A549 (cell line): ENCODE measurements at regions not wholly inside any gene's neighbourhood (a gene's known extent, or its start where the extent isn't known, plus 50 kb on each side); places are given as distances from the start of the nearest gene placed in this dataset.

Experiments
- ATAC-seq, 2 experiments: fragments of 200-7000 bp in 1 of 2; fragments of >200 bp in 1 of 2; cut with Nextera tagmentation in 1 of 2; cut with Tn5 transposase in 1 of 2; 3 replicates each; pipeline versions ENCODE4 v1.8.0 to v1.9.1; 2018 to 2020; ENCODE audit warnings: mild to moderate bottlenecking in 1 of 2, moderate library complexity in 1 of 2
- CTCF ChIA-PET: fragments of 300-600 bp; sonication (Branson Sonifier 250); formaldehyde crosslinking; extraction: SDS; loops from one replicate; lab custom pipeline; 2021; ENCODE audit warnings: antibody characterized with exemption, inconsistent platforms; lab: Yijun Ruan, JAX
- POLR2A ChIA-PET: fragments of 350-600 bp; formaldehyde crosslinking; extraction: SDS; loops from one replicate; lab custom pipeline; 2021; ENCODE audit warnings: antibody characterized with exemption, inconsistent platforms; lab: Yijun Ruan, JAX
- DNase-seq, 2 experiments: peaks; one replicate each; pipeline versions ENCODE4 v3.0.0 to v3.0.0-alpha.2; 2011 to 2016; ENCODE audit warnings: low read depth in 1 of 2, low spot score in 1 of 2
- FAIRE-seq: peaks from 2 replicates; lab custom pipeline; 2011; peaks lifted over from hg19 to GRCh38; lab: Jason Lieb, UNC
- H3K27ac ChIP-seq, 2 experiments: fragments of >200 bp; sonication (Bioruptor Twin); formaldehyde crosslinking; 3 replicates each; pipeline ENCODE4 v1.5.1; 2016 to 2017
- H3K4me1 ChIP-seq: fragments of >200 bp; sonication (Bioruptor Twin); formaldehyde crosslinking; 3 replicates; pipeline ENCODE4 v1.6.1; 2016
- H3K4me2 ChIP-seq: fragments of >200 bp; sonication (Bioruptor Twin); formaldehyde crosslinking; 3 replicates; pipeline ENCODE4 v1.6.1; 2016
- H3K4me3 ChIP-seq: fragments of >200 bp; sonication (Bioruptor Twin); formaldehyde crosslinking; 3 replicates; pipeline ENCODE4 v1.5.1; 2016
- H3K9me3 ChIP-seq: fragments of >200 bp; sonication (Bioruptor Twin); formaldehyde crosslinking; 3 replicates; pipeline ENCODE4 v1.6.1; 2016
- BHLHE40 ChIP-seq: IDR thresholded peaks from 2 replicates; pipeline ENCODE4 v1.6.1; 2012; ENCODE audit warnings: low read depth, low read length, inconsistent platforms
- CBX8 ChIP-seq: fragments of 200-600 bp; sonication (generic); IDR thresholded peaks from 2 replicates; pipeline ENCODE4 v1.6.1; 2016
- CEBPB ChIP-seq, 2 experiments: fragments of >200 bp in 1 of 2; sonication (Bioruptor Twin) in 1 of 2; formaldehyde crosslinking in 1 of 2; IDR thresholded peaks; 2 replicates each; pipeline ENCODE4 v1.6.1; 2012 to 2016
- CHD2 ChIP-seq: fragments of 150-350 bp; IDR thresholded peaks from 2 replicates; pipeline ENCODE4 v1.6.1; 2014; ENCODE audit warnings: low read length; ENCODE audit not compliant: partially characterized antibody
- CTCF ChIP-seq: fragments of >200 bp; sonication (Bioruptor Twin); formaldehyde crosslinking; IDR thresholded peaks from 3 replicates; pipeline ENCODE4 v1.5.1; 2016
- EHMT2 ChIP-seq: fragments of 200-600 bp; sonication (generic); IDR thresholded peaks from 2 replicates; pipeline ENCODE4 v1.6.1; 2016; ENCODE audit warnings: antibody characterized with exemption, low read depth, mild to moderate bottlenecking, moderate library complexity
- EP300 ChIP-seq, 2 experiments: fragments of >200 bp; sonication (Bioruptor Twin); formaldehyde crosslinking; IDR thresholded peaks; 2 replicates in 1 of 2; 3 replicates in 1 of 2; pipeline ENCODE4 v1.6.1; 2016 to 2017
- HDAC2 ChIP-seq: fragments of 200-600 bp; sonication (generic); IDR thresholded peaks from 2 replicates; pipeline ENCODE4 v1.6.1; 2016
- JUN ChIP-seq, 2 experiments: fragments of >200 bp; sonication (Bioruptor Twin); formaldehyde crosslinking; IDR thresholded peaks; 2 replicates in 1 of 2; 3 replicates in 1 of 2; pipeline ENCODE4 v1.6.1; 2016 to 2017
- JUNB ChIP-seq: fragments of >200 bp; sonication (Bioruptor Twin); formaldehyde crosslinking; IDR thresholded peaks from 2 replicates; pipeline ENCODE4 v1.6.1; 2016
- KDM1A ChIP-seq: fragments of 200-600 bp; sonication (generic); IDR thresholded peaks from 2 replicates; pipeline ENCODE4 v1.6.1; 2016; ENCODE audit warnings: low read depth, mild to moderate bottlenecking
- MAFK ChIP-seq: fragments of 450-650 bp; IDR thresholded peaks from 2 replicates; pipeline ENCODE4 v1.6.1; 2014; ENCODE audit not compliant: partially characterized antibody
- NFE2L2 ChIP-seq: fragments of 150-350 bp; conservative IDR thresholded peaks from 2 replicates; pipeline ENCODE4 v1.6.1; 2014; ENCODE audit warnings: low read length
- NR3C1 ChIP-seq: fragments of >200 bp; sonication (Bioruptor Twin); formaldehyde crosslinking; IDR thresholded peaks from 3 replicates; pipeline ENCODE4 v1.6.1; 2017
- RARB ChIP-seq: fragments of 250-450 bp; sonication (Bioruptor Pico); IDR thresholded peaks from 2 replicates; pipeline ENCODE4 v1.8.0; 2021; ENCODE audit warnings: mild to moderate bottlenecking, moderate library complexity
- RCOR1 ChIP-seq: fragments of 150-350 bp; IDR thresholded peaks from 2 replicates; pipeline ENCODE4 v1.6.1; 2014; ENCODE audit warnings: antibody characterized with exemption, low read length, low read depth
- REST ChIP-seq: fragments of 200-600 bp; sonication (generic); IDR thresholded peaks from 2 replicates; pipeline ENCODE4 v1.6.1; 2016; ENCODE audit warnings: antibody characterized with exemption, mild to moderate bottlenecking, moderate library complexity
- RFX5 ChIP-seq: fragments of 450-650 bp; IDR thresholded peaks from 2 replicates; pipeline ENCODE4 v1.7.1; 2014; ENCODE audit warnings: antibody characterized with exemption, mild to moderate bottlenecking, moderate library complexity
- SMC3 ChIP-seq: fragments of >200 bp; sonication (Bioruptor Twin); formaldehyde crosslinking; IDR thresholded peaks from 3 replicates; pipeline ENCODE4 v1.6.1; 2018; ENCODE audit warnings: inconsistent platforms
- TFCP2L1 ChIP-seq: fragments of 250-450 bp; sonication (Bioruptor Pico); IDR thresholded peaks from 2 replicates; pipeline ENCODE4 v1.5.0; 2021; ENCODE audit warnings: mild to moderate bottlenecking
- TP53 ChIP-seq: fragments of 250-450 bp; sonication (Bioruptor Pico); IDR thresholded peaks from 2 replicates; pipeline ENCODE4 v1.5.0; 2021; ENCODE audit warnings: mild to moderate bottlenecking, moderate library complexity
- ZC3H11A ChIP-seq: fragments of 450-650 bp; IDR thresholded peaks from 2 replicates; pipeline ENCODE4 v1.6.1; 2014; ENCODE audit warnings: antibody characterized with exemption, mild to moderate bottlenecking
- ZFP36 ChIP-seq: fragments of 450-650 bp; IDR thresholded peaks from 2 replicates; pipeline ENCODE4 v1.6.1; 2014; ENCODE audit warnings: borderline replicate concordance; ENCODE audit not compliant: partially characterized antibody
- WGBS: methylation state at CpG from one replicate; pipeline ENCODE4 v1.1.6; 2017; ENCODE audit errors: missing lambda C conversion rate; 5-methylcytosine and 5-hydroxymethylcytosine counted together
- TF ChIP-seq, protein P1 (sequence below): IDR thresholded peaks from 2 replicates; pipeline ENCODE4 v1.6.1; 2012
- TF ChIP-seq, protein P2 (sequence below): IDR thresholded peaks from 2 replicates; pipeline ENCODE4 v1.6.1; 2012

GRCh38 chr16:50900391-50900942, 158.6 kb downstream of the CYLD start:
- H3K4me2 ChIP-seq: no peak overlapping the region
- H3K9me3 ChIP-seq: no peaks in the 10 kb centered on the region
- POLR2A ChIA-PET: no interaction called here
- TF ChIP-seq NR3C1 (no peak), MAFK (no peak), RCOR1 (no peak), CEBPB (IDR thresholded peaks at IDR 0.05) (no peak), TP53 (CRISPR knock-in tag) (no peak), JUN (IDR thresholded peaks at IDR 0.05) (no peak), CHD2 (no peak), EHMT2 (no peak), RARB (no peak), TFCP2L1 (CRISPR knock-in tag) (no peak), EP300 (IDR thresholded peaks at IDR 0.05) (no peak), NFE2L2 (no peak), KDM1A (no peak), ZC3H11A (no peak), REST (no peak), SMC3 (no peak), JUNB (no peak)
- TF ChIP-seq, protein P1, sequence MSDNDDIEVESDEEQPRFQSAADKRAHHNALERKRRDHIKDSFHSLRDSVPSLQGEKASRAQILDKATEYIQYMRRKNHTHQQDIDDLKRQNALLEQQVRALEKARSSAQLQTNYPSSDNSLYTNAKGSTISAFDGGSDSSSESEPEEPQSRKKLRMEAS: no peak
- TF ChIP-seq, protein P2, sequence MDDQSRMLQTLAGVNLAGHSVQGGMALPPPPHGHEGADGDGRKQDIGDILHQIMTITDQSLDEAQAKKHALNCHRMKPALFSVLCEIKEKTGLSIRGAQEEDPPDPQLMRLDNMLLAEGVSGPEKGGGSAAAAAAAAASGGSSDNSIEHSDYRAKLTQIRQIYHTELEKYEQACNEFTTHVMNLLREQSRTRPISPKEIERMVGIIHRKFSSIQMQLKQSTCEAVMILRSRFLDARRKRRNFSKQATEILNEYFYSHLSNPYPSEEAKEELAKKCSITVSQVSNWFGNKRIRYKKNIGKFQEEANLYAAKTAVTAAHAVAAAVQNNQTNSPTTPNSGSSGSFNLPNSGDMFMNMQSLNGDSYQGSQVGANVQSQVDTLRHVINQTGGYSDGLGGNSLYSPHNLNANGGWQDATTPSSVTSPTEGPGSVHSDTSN: no peak
- CTCF ChIA-PET: no interaction called here
- FAIRE-seq: no peak
- no peak for ATAC-seq
- WGBS: 13% methylated on average over 5 of the region's 5 CpGs
- H3K4me1 ChIP-seq: no peaks in the 10 kb centered on the region
- H3K27ac ChIP-seq: no peak overlapping the region
- no peak for DNase-seq
- no peak overlapping the region for H3K4me3 ChIP-seq

DNA sequence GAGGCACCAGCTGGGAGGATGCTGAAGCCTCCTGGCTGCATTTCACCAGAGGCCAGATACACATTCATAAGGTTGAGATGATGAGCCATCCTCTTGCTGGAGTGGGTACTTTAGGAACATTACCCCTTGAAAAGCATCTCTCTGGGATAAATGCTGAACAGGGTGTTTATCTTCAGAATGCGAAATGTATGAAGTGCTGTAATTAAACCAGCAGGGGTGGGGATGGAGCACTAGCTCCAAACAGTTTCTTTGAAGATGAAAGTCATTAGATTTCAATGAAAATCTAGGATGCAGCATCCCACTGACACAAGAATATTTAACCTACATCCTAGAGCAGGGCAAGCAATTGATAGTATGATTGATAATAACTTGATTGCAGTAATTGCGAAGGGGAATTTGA, 158.1 kb downstream of the CYLD start:
- H3K27ac ChIP-seq: no peak overlapping the region
- 14% methylated on average over 2 of the region's 2 CpGs for WGBS
- no peaks in the 10 kb centered on the region for H3K4me1 ChIP-seq
- ATAC-seq (no peak), FAIRE-seq (no peak), DNase-seq (no peak)
- H3K9me3 ChIP-seq: no peaks in the 10 kb centered on the region
- H3K4me2 ChIP-seq: no peak overlapping the region
- no peak overlapping the region for H3K4me3 ChIP-seq
- TF ChIP-seq TP53 (CRISPR knock-in tag) (no peak), RCOR1 (no peak), ZFP36 (no peak), MAFK (no peak), TFCP2L1 (CRISPR knock-in tag) (no peak), HDAC2 (no peak), CBX8 (no peak), CTCF (no peak), BHLHE40 (no peak), RFX5 (no peak), CHD2 (no peak)
- CTCF ChIA-PET: no interaction called here
- POLR2A ChIA-PET: no interaction called here
